Neural progenitor cell (in vitro differentiated cells): ENCODE measurements at regions not wholly inside any gene's neighbourhood (a gene's known extent, or its start where the extent isn't known, plus 50 kb on each side); places are given as distances from the start of the nearest gene placed in this dataset.

Experiments used
- CTCF ChIP-seq: fragments of 200-600 bp; sonication (generic); IDR thresholded peaks from 2 replicates; pipeline ENCODE4 v1.5.1; 2017; ENCODE audit warnings: antibody characterized with exemption, mild to moderate bottlenecking
- EZH2 ChIP-seq: fragments of 200-600 bp; sonication (generic); IDR thresholded peaks from 2 replicates; pipeline ENCODE4 v1.6.1; 2017; ENCODE audit warnings: antibody characterized with exemption, mild to moderate bottlenecking, moderate library complexity

GRCh38 chr20:22307409-22307808 is 277.0 kb downstream of the FOXA2 start:
- no peak for TF ChIP-seq CTCF
- no peak for TF ChIP-seq EZH2
